ENCODE measurements at regions not wholly inside any gene's neighbourhood (a gene's known extent, or its start where the extent isn't known, plus 50 kb on each side); places are given as distances from the start of the nearest gene placed in this dataset.

DNA sequence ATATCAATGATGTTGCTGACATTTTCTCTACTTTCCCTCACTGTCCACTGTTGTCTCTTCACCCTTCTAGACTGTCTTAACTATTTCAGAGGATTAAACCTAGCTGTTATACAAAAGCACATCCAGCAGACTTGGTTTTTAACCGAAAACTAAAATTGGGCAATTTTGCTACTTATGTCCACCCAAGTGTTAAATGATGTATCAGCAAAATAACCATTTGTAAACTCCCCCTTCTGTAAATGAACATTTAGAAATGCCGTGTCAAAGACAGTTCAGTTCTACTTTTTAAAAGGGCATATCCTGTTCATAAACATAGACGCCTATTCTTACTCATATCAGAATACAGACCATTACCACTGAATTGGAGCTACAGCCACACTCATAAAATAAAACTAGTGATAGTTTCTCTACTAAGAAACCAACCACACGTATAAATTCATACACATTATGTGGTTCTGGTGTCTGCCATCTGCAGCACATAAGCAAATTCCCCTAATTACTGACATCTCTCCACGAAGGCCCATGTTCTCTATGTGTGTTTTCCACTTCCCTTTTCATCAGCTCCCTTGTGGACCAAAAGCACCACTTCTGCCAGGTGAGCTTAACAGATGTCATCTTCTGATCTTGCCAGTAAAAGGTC lies 1091.8 kb downstream of the PCDH9 start:
- Histone ChIP-seq H4K5ac (ENCODE audit: low read depth, low read length) (no peak overlapping the region), H3K4me1 (ENCODE audit: control insufficient read depth, insufficient read depth, low read length) (no peaks in the 10 kb centered on the region), H3K9me3 (ENCODE audit: control insufficient read depth, insufficient read depth, low read length) (no peaks in the 10 kb centered on the region), H4K91ac (ENCODE audit: insufficient read depth, low read depth, low read length) (no peak overlapping the region), H3K27ac (ENCODE audit: insufficient read depth, low read length) (no peak overlapping the region), H2BK20ac (ENCODE audit: low read depth, low read length) (no peak overlapping the region), H3K4me3 (ENCODE audit: insufficient read depth, low read depth, low read length) (no peak overlapping the region), H3K36me3 (ENCODE audit: control insufficient read depth, insufficient read depth, low read length) (no peaks in the 10 kb centered on the region), H3K56ac (ENCODE audit: extremely low read depth, insufficient read depth, low read length) (no peak overlapping the region), H3K9ac (ENCODE audit: low read depth, low read length) (no peak overlapping the region), H3K79me1 (ENCODE audit: low read depth in 1 of 2, low read length in 2 of 2) (no peaks in the 10 kb centered on the region), H4K20me1 (ENCODE audit: insufficient read depth, low read length) (no peaks in the 10 kb centered on the region), H3K4me2 (ENCODE audit: low read depth, low read length) (no peak overlapping the region), H3K4ac (ENCODE audit: low read depth, low read length) (no peak overlapping the region), H3K18ac (ENCODE audit: low read depth, low read length) (no peak overlapping the region), H3K9me1 (ENCODE audit: insufficient read depth, low read length) (no peaks in the 10 kb centered on the region), H2AK5ac (ENCODE audit: low read depth, low read length) (no peak overlapping the region), H2BK5ac (ENCODE audit: low read depth, low read length, poor library complexity, severe bottlenecking) (no peak overlapping the region), H2BK15ac (ENCODE audit: low read depth, low read length) (no peak overlapping the region), H2AFZ (replicated peaks; ENCODE audit: low read length, poor library complexity) (no peak overlapping the region), H3K23ac (ENCODE audit: low read depth, low read length) (no peak overlapping the region), H2AK9ac (replicated peaks; ENCODE audit: low read depth, low read length, poor library complexity) (no peak overlapping the region), H2BK120ac (ENCODE audit: low read depth, low read length) (no peak overlapping the region), H4K8ac (ENCODE audit: low read depth in 2 of 2, low read length in 2 of 2) (no peak overlapping the region), H3K27me3 (ENCODE audit: control insufficient read depth, insufficient read depth, low read length) (no peaks in the 10 kb centered on the region), H3K14ac (replicated peaks; ENCODE audit: low read depth, low read length) (no peak overlapping the region)
- no TSS peak for BruUV-seq (replicated peaks)
- TF ChIP-seq POLR2A (IDR thresholded peaks at IDR 0.05; ENCODE audit: low read depth, low read length) (no peak), MAFK (IDR thresholded peaks at IDR 0.05; ENCODE audit: low read depth, low read length) (peak; percentile 87)
- intact Hi-C loops (cut with micrococcal nuclease): no loop called here
- ATAC-seq (ENCODE audit: low read depth): no peak
- WGBS, 2 experiments (ENCODE audit: extremely low coverage in 2 of 2, insufficient read length in 1 of 2): 82% methylated on average over 2 of the region's 5 CpGs; no CpG with 5 or more reads in 1 of the 2 experiments
- no peak for DNase-seq
- POLR2A ChIA-PET (ENCODE audit: unreplicated experiment): no interaction called here
- dilution Hi-C loops (cut with HindIII; ENCODE audit: low sequenced_read_pairs, unreplicated experiment): no loop called here
- CTCF ChIA-PET: no interaction called here
- in situ Hi-C loops (cut with MboI; ENCODE audit: low sequenced_read_pairs): no loop called here
